Tibial artery (tissue), 4 donors: ENCODE measurements at regions not wholly inside any gene's neighbourhood (a gene's known extent, or its start where the extent isn't known, plus 50 kb on each side); places are given as distances from the start of the nearest gene placed in this dataset.

Experiments
- DNase-seq, 2 donors: peaks; one replicate each; pipeline ENCODE4 v3.0.0-alpha.2; 2019
- H3K27ac ChIP-seq, 2 donors: fragments of 200-600 bp; sonication (generic) in 1 of 2; 1 replicate in 1 of 2; 2 replicates in 1 of 2; pipeline ENCODE4 v1.5.1; 2018 to 2019; ENCODE audit warnings: mild to moderate bottlenecking in 1 of 2
- H3K27me3 ChIP-seq, 2 donors: fragments of 200-600 bp; sonication (generic) in 1 of 2; one replicate each; pipeline versions ENCODE4 v1.5.1 to v1.6.0; 2016 to 2019
- H3K36me3 ChIP-seq, 3 donors: fragments of 200-600 bp; sonication (generic) in 2 of 3; one replicate each; pipeline ENCODE4 v1.5.1; 2016 to 2019; ENCODE audit warnings: mild to moderate bottlenecking in 2 of 3
- H3K4me1 ChIP-seq, 4 donors: fragments of 200-600 bp; sonication (generic) in 2 of 4; 1 replicate in 3 of 4; 2 replicates in 1 of 4; pipeline ENCODE4 v1.5.1; 2016 to 2019
- H3K4me3 ChIP-seq, 2 donors: fragments of 200-600 bp; sonication (generic) in 1 of 2; 1 replicate in 1 of 2; 2 replicates in 1 of 2; pipeline ENCODE4 v1.5.1; 2018 to 2019; ENCODE audit warnings: mild to moderate bottlenecking in 2 of 2
- H3K9me3 ChIP-seq, 3 donors: fragments of 200-600 bp; sonication (generic) in 1 of 3; one replicate each; pipeline ENCODE4 v1.5.1; 2016 to 2019
- intact Hi-C: fragments of 100-400 bp; cut with DNase I; formaldehyde crosslinking; loops from one replicate; pipeline ENCODE4 v1.15.0; 2023; ENCODE audit warnings: low total_unique reads
- TF ChIP-seq, protein P1 (sequence below), 2 experiments: fragments of 200-600 bp in 1 of 2; fragments of 450-650 bp in 1 of 2; IDR thresholded peaks; one replicate each; pipeline ENCODE4 v1.5.1; 2017 to 2019; ENCODE audit warnings: antibody characterized with exemption in 2 of 2, mild to moderate bottlenecking in 1 of 2, moderate library complexity in 1 of 2

DNA sequence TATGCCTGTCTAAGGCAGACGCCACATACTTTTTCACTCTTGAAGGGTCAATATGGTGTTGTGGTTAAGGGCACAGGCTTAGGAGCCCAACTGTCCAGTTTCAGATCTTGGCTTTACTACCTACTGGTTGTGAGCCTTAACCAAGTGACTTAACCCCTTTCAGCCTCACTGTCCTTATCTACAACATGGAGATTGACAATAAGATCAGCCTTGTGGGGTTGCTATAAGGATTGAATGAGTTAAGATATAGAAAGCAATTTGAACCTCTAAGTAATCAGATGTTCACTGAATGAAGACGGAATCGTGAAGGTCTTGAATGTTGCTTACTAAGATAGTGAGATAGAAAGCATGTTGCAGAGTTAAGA, 121.3 kb upstream of the JUN start:
- intact Hi-C loops, result no loop called here
- TF ChIP-seq, protein P1, sequence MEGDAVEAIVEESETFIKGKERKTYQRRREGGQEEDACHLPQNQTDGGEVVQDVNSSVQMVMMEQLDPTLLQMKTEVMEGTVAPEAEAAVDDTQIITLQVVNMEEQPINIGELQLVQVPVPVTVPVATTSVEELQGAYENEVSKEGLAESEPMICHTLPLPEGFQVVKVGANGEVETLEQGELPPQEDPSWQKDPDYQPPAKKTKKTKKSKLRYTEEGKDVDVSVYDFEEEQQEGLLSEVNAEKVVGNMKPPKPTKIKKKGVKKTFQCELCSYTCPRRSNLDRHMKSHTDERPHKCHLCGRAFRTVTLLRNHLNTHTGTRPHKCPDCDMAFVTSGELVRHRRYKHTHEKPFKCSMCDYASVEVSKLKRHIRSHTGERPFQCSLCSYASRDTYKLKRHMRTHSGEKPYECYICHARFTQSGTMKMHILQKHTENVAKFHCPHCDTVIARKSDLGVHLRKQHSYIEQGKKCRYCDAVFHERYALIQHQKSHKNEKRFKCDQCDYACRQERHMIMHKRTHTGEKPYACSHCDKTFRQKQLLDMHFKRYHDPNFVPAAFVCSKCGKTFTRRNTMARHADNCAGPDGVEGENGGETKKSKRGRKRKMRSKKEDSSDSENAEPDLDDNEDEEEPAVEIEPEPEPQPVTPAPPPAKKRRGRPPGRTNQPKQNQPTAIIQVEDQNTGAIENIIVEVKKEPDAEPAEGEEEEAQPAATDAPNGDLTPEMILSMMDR (IDR thresholded peaks at IDR 0.05), result no peak
- H3K36me3 ChIP-seq, result no peaks in the 10 kb centered on the region
- no peaks in the 10 kb centered on the region for H3K27me3 ChIP-seq
- H3K4me3 ChIP-seq, result no peak overlapping the region
- no peak for DNase-seq
- peaks cover 0 to 20% (median 5%) of the 10 kb centered on the region in 4 donors for H3K4me1 ChIP-seq
- H3K27ac ChIP-seq, result peak overlapping the region; percentile 93 to 97
- no peaks in the 10 kb centered on the region for H3K9me3 ChIP-seq

GRCh38 chr1:58905628-58906221, 121.9 kb upstream of the JUN start:
- TF ChIP-seq, protein P1 (IDR thresholded peaks at IDR 0.05), result no peak
- no peak for DNase-seq
- Histone ChIP-seq H3K27me3 (no peaks in the 10 kb centered on the region), H3K4me1 (peaks cover 0 to 20% (median 5%) of the 10 kb centered on the region in 4 donors), H3K4me3 (no peak overlapping the region), H3K27ac (peak overlapping the region in 1 of 2 donors; percentile 93), H3K36me3 (no peaks in the 10 kb centered on the region), H3K9me3 (no peaks in the 10 kb centered on the region)
- intact Hi-C loops, result no loop called here

DNA sequence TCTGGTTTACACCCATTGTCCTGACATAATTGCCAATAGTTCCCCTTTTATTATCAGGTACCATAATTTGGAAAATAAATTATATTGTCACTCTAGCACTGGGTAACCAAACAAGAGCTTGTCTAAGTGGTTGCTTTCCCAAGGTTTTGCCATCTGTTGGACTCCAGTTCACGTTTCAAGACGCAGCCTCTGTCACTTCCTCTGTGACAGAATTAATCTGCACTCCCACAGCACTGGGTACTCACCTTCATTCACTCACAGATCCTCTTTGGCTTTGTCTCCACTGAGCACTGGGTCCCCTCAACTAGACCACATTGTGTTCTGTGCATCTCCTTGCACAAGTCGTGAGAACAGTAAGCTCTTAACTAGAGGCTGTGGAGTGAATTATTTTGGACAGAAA, 123.6 kb upstream of the JUN start:
- TF ChIP-seq, protein P1 (IDR thresholded peaks at IDR 0.05), result no peak
- Histone ChIP-seq H3K9me3 (no peaks in the 10 kb centered on the region), H3K4me1 (peaks cover 0 to 20% (median 5%) of the 10 kb centered on the region in 4 donors), H3K27ac (no peak overlapping the region), H3K4me3 (no peak overlapping the region), H3K27me3 (no peaks in the 10 kb centered on the region), H3K36me3 (no peaks in the 10 kb centered on the region)
- DNase-seq, result no peak
- intact Hi-C loops, result no loop called here

DNA sequence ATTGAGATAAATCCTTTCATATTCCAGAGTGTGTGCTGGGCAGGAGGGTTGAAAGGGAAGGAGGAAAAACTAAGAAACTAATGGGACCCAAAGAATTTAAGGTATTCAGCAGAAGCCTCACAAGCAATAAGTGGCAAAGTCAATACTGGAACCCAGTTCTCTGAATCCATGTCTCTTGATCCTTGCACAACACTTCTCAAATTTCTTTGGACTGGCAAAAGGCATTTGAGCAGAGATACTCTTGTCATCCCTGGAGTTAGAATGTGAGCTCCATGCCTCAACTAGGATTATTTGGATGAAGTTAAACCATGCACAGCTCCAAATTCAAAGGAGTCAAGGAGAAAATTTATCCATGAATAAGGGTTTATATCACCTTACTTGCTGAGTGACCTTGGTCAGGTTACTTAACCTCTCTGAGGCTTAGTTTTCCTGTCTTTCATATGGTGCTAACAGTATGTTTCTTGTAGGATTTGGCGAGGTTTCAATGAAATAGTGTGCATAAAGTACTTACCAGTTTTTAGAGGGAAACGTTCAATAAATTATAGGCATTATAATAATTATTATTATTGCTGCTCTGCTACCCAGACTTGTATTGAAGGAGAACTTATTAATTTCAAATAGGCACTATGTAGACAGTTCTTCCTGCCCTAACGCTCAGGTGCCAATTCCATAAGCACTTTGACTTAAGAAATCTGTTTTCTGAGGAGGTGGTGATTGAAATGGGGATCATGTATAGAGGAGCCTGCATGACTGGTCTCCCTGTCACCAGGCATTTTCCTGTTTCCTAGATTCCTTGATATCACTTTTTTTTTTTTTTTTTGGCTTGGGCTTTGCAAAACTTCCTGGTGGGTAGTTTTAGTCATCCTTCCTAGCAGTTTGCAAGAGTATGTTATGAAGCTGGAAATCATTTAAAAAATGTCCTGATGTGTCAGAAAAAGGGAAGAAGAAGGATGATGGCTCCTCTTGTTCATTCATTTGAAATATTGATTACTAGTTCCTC, 125.0 kb upstream of the JUN start:
- Histone ChIP-seq H3K4me3 (no peak overlapping the region), H3K27me3 (no peaks in the 10 kb centered on the region), H3K27ac (no peak overlapping the region), H3K4me1 (peaks cover 0 to 14% (median 3%) of the 10 kb centered on the region in 4 donors), H3K36me3 (no peaks in the 10 kb centered on the region), H3K9me3 (no peaks in the 10 kb centered on the region)
- intact Hi-C loops, result no loop called here
- no peak for DNase-seq
- TF ChIP-seq, protein P1 (IDR thresholded peaks at IDR 0.05), result no peak

DNA sequence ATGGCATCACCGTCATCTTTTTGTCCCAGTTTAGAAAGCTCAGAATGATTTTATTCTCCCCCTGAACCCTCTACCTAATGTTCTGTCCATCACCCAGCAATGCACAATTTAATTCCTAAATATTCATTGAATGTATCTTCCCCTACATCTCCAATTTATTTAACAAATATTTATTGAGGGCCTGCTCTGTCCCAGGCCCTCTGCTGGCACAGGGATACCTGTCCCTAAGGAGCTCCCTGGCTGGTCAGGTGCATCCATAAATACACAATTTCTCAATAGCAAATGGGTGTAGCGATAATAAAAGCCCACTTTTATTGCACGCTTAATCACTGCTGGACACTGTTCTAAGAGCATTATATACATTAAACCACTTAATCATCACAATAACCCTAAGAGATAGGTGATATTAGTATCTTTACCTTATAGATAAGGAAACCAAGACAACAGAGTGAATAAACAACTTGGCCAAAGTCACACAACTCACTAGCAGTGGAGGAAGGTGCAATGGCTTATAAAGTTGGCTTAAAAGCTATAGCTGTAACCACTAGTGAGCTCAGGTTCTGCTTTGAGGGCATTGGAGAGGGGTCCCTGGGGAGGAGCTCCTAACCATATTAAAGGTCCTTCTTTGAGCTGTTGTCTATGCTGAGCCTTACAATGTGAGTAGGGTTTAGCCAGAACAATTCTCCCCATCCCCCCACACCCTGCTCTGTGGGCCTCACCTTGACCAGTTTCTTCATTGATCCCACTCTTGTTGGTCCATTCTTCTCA, 126.3 kb upstream of the JUN start:
- intact Hi-C loops, result no loop called here
- H3K36me3 ChIP-seq, result no peaks in the 10 kb centered on the region
- H3K27me3 ChIP-seq, result no peaks in the 10 kb centered on the region
- no peak overlapping the region for H3K4me3 ChIP-seq
- H3K9me3 ChIP-seq, result peaks cover 0 to 5% (median 0%) of the 10 kb centered on the region in 3 donors
- TF ChIP-seq, protein P1 (IDR thresholded peaks at IDR 0.05), result no peak
- no peak overlapping the region for H3K27ac ChIP-seq
- peaks cover 0 to 5% (median 2%) of the 10 kb centered on the region in 4 donors for H3K4me1 ChIP-seq
- no peak for DNase-seq
